Keratinocyte (primary cell): ENCODE measurements at regions not wholly inside any gene's neighbourhood (a gene's known extent, or its start where the extent isn't known, plus 50 kb on each side); places are given as distances from the start of the nearest gene placed in this dataset.
A peak's percentile ranks its signal among the peaks of the same experiment; 100 is the strongest.

Source experiments
- DNase-seq: peaks from one replicate; pipeline ENCODE4 v3.0.0-alpha.2; 2011; ENCODE audit warnings: low read depth, missing footprints, low spot score
- FAIRE-seq: peaks from 2 replicates; lab custom pipeline; 2011; peaks lifted over from hg19 to GRCh38; lab: Jason Lieb, UNC
- H2AFZ ChIP-seq: 2 replicates; pipeline ENCODE4 v1.6.0; 2012; ENCODE audit warnings: low read length, control low read depth, inconsistent platforms; ENCODE audit not compliant: control insufficient read depth
- H3K27ac ChIP-seq: 2 replicates; pipeline ENCODE4 v1.5.1; 2011; ENCODE audit warnings: low read length; ENCODE audit not compliant: control insufficient read depth, insufficient read depth
- H3K27me3 ChIP-seq: 3 replicates; pipeline ENCODE4 v1.6.0; 2011; ENCODE audit warnings: low read length; ENCODE audit not compliant: control insufficient read depth, insufficient read depth; ENCODE audit errors: extremely low read depth
- H3K36me3 ChIP-seq, 2 experiments: 2 replicates in 1 of 2; 3 replicates in 1 of 2; pipeline ENCODE4 v1.5.1; 2011; ENCODE audit warnings: low read length in 2 of 2, mild to moderate bottlenecking in 1 of 2; ENCODE audit not compliant: control insufficient read depth in 2 of 2, insufficient read depth in 2 of 2; ENCODE audit errors: extremely low read depth in 1 of 2
- H3K4me1 ChIP-seq: 3 replicates; pipeline ENCODE4 v1.5.1; 2011; ENCODE audit warnings: low read length; ENCODE audit not compliant: control insufficient read depth, insufficient read depth; ENCODE audit errors: extremely low read depth
- H3K4me2 ChIP-seq: 3 replicates; pipeline ENCODE4 v1.6.0; 2011; ENCODE audit warnings: low read depth, low read length; ENCODE audit not compliant: control insufficient read depth, insufficient read depth; ENCODE audit errors: extremely low read depth
- H3K4me3 ChIP-seq, 3 experiments: fragments of 200-600 bp in 1 of 3; sonication (generic) in 1 of 3; 2 replicates in 2 of 3; 3 replicates in 1 of 3; pipeline ENCODE4 v1.5.1; 2011 to 2016; ENCODE audit warnings: low read length in 3 of 3, mild to moderate bottlenecking in 3 of 3, control low read depth in 2 of 3, inconsistent platforms in 1 of 3, low read depth in 1 of 3, mixed read lengths in 1 of 3, mixed run types in 1 of 3, moderate library complexity in 1 of 3; ENCODE audit not compliant: control insufficient read depth in 2 of 3, insufficient read depth in 2 of 3; ENCODE audit errors: extremely low read depth in 1 of 3
- H3K79me2 ChIP-seq: 2 replicates; pipeline ENCODE4 v1.6.0; 2012; ENCODE audit warnings: low read length; ENCODE audit not compliant: control insufficient read depth, insufficient read depth
- H3K9ac ChIP-seq: 3 replicates; pipeline ENCODE4 v1.6.0; 2011; ENCODE audit warnings: low read length; ENCODE audit not compliant: control insufficient read depth, insufficient read depth; ENCODE audit errors: extremely low read depth
- H3K9me1 ChIP-seq: 3 replicates; pipeline ENCODE4 v1.6.0; 2011; ENCODE audit warnings: low read length; ENCODE audit not compliant: control insufficient read depth, insufficient read depth; ENCODE audit errors: extremely low read depth
- H3K9me3 ChIP-seq: 2 replicates; pipeline ENCODE4 v1.5.1; 2012; ENCODE audit warnings: low read depth, low read length; ENCODE audit not compliant: control insufficient read depth
- H4K20me1 ChIP-seq: 3 replicates; pipeline ENCODE4 v1.6.0; 2011; ENCODE audit warnings: low read length; ENCODE audit not compliant: control insufficient read depth, insufficient read depth; ENCODE audit errors: extremely low read depth
- CTCF ChIP-seq, 3 experiments: IDR thresholded peaks in 1 of 3; conservative IDR thresholded peaks in 1 of 3; optimal IDR thresholded peaks in 1 of 3; 2 replicates in 2 of 3; 3 replicates in 1 of 3; pipeline versions ENCODE3 to v1.5.1; 2011; ENCODE audit warnings: low read length in 3 of 3, mild to moderate bottlenecking in 3 of 3, moderate library complexity in 2 of 3, control low read depth in 1 of 3, inconsistent platforms in 1 of 3; ENCODE audit not compliant: insufficient read depth in 2 of 3; ENCODE audit errors: extremely low read depth in 1 of 3
- EZH2 ChIP-seq: IDR thresholded peaks from one replicate; pipeline ENCODE4 v1.6.1; 2012; ENCODE audit warnings: inconsistent platforms, mild to moderate bottlenecking, low read length, moderate library complexity
- dilution Hi-C: fragments of 300-500 bp; cut with MboI; formaldehyde crosslinking; loops from one replicate; pipeline ENCODE4 v1.7.0; 2020; ENCODE audit warnings: low sequenced_read_pairs; ENCODE audit not compliant: extremely low pct_ligation_motif_present

GRCh38 chr6:170151804-170152123, 139.1 kb downstream of the DLL1 start:
- Histone ChIP-seq H3K4me3 (no peak overlapping the region), H3K79me2 (no peaks in the 10 kb centered on the region), H3K27ac (no peak overlapping the region), H3K4me2 (no peak overlapping the region), H3K9me3 (no peaks in the 10 kb centered on the region), H3K9me1 (no peaks in the 10 kb centered on the region), H4K20me1 (no peaks in the 10 kb centered on the region), H2AFZ (no peak overlapping the region), H3K27me3 (peaks cover 32% of the 10 kb centered on the region), H3K9ac (no peak overlapping the region), H3K4me1 (peaks cover 7% of the 10 kb centered on the region), H3K36me3 (no peaks in the 10 kb centered on the region)
- DNase-seq = no peak
- TF ChIP-seq EZH2 = no peak
- TF ChIP-seq CTCF (optimal IDR thresholded peaks at IDR 0.05 in 1 of 3, IDR thresholded peaks at IDR 0.05 in 1 of 3, conservative IDR thresholded peaks at IDR 0.05 in 1 of 3; ENCODE audit: extremely low read depth in 1 of 3, insufficient read depth in 2 of 3, low read length in 3 of 3) = no peak
- dilution Hi-C loops = no loop called here
- FAIRE-seq = no peak

DNA sequence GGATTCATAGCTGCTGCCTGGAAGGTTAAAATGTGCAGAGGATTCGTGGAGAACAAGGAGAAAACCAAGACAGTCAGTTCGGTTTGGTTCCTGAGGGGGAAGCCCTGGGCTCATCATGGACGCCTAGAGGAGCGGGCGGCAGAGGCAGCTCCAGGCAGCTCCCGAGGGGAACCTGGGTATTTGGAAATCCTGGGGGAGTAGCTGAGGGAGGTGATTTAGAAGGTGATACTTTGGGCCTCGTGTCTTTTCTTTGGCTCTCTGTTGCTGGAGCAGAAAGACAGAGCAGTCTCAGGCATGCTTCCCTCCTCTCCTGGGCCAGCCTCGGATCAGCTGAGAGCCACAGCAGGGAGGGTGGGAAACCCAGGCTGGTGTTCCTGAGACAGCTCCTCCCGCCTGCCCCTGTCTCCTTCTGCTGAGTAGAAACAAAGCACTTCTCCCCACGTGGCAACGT, 139.5 kb downstream of the DLL1 start:
- TF ChIP-seq EZH2 = peak; percentile 10
- TF ChIP-seq CTCF (optimal IDR thresholded peaks at IDR 0.05 in 1 of 3, IDR thresholded peaks at IDR 0.05 in 1 of 3, conservative IDR thresholded peaks at IDR 0.05 in 1 of 3; ENCODE audit: extremely low read depth in 1 of 3, insufficient read depth in 2 of 3, low read length in 3 of 3) = no peak
- Histone ChIP-seq H3K36me3 (no peaks in the 10 kb centered on the region), H3K9ac (no peak overlapping the region), H3K4me2 (no peak overlapping the region), H3K4me1 (peaks cover 7% of the 10 kb centered on the region), H4K20me1 (no peaks in the 10 kb centered on the region), H3K9me3 (no peaks in the 10 kb centered on the region), H3K27me3 (peaks cover 36% of the 10 kb centered on the region), H3K79me2 (no peaks in the 10 kb centered on the region), H3K9me1 (no peaks in the 10 kb centered on the region), H2AFZ (no peak overlapping the region), H3K4me3 (no peak overlapping the region), H3K27ac (no peak overlapping the region)
- no peak for DNase-seq
- FAIRE-seq = no peak
- dilution Hi-C loops = no loop called here
